ENCODE measurements at regions not wholly inside any gene's neighbourhood (a gene's known extent, or its start where the extent isn't known, plus 50 kb on each side); places are given as distances from the start of the nearest gene placed in this dataset.

GRCh38 chr4:35772291-35772690 lies 472.0 kb downstream of the ARAP2 start:
- no peak for TF ChIP-seq CTCF (IDR thresholded peaks at IDR 0.05; ENCODE audit: low read depth, low read length)
- no peak for DNase-seq (ENCODE audit: extremely low read depth, low read depth)

DNA sequence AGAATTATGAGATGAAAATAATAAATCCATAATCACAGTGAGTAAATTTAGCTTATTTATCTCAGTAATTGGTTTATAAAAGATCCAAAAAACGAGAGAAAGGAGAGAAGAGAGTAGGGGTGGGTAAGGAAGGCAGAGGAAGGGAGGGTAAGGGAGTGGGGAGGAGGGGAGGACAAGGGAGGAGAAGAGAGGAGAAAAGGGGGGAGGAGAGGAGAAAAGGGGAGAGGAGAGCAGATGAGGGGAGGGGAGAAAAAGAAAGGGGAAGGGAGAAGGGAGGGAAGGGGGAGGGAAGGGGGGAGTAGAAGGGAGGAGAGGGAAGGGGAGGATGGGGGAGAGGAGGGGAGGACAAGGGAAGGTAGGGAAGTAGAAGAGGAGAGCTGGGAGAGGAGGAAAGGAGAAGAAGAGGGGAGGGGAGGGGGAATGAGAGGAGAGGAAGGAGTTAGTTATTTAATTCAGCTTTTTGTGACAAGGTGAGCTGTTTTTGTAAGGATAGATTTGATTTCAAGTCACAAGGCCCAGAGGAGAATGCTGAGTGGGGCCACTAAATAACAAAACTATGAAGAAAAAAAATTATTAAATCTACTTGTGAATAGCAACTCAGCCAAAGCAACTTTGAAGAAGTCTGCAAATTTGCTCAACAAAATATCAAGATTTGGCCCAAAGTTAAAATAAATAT lies 454.3 kb downstream of the ARAP2 start:
- no peak for DNase-seq (ENCODE audit: extremely low read depth, low read depth)
- no peak for TF ChIP-seq CTCF (IDR thresholded peaks at IDR 0.05; ENCODE audit: low read depth, low read length)

- no peak for DNase-seq (ENCODE audit: extremely low read depth, low read depth)
- TF ChIP-seq CTCF (IDR thresholded peaks at IDR 0.05; ENCODE audit: low read depth, low read length): no peak
Observed at GRCh38 chr4:35793045-35793722, 451.1 kb downstream of the ARAP2 start.

DNA sequence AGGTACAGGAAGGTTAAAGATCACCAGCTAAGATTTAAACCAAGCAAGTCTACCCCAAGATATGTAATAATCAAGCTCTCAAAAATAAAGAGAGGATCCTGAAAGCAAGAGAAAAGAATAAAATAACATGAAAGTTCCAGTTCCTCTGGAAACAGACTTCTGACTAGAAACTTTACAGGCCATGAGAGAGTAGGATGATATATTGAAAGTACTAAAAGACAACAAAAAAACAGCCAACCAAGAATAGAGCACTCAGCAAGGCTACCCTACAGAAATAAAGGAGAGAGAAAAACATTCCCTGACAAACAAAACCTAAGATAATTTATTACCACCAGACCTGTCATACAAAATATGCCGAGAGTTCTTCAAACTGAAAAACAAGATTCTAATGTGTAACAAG lies 450.5 kb downstream of the ARAP2 start:
- TF ChIP-seq CTCF (IDR thresholded peaks at IDR 0.05; ENCODE audit: low read depth, low read length): no peak
- DNase-seq (ENCODE audit: extremely low read depth, low read depth): no peak

GRCh38 chr4:35800669-35801068 lies 443.6 kb downstream of the ARAP2 start:
- no peak for DNase-seq (ENCODE audit: extremely low read depth, low read depth)
- no peak for TF ChIP-seq CTCF (IDR thresholded peaks at IDR 0.05; ENCODE audit: low read depth, low read length)

DNA sequence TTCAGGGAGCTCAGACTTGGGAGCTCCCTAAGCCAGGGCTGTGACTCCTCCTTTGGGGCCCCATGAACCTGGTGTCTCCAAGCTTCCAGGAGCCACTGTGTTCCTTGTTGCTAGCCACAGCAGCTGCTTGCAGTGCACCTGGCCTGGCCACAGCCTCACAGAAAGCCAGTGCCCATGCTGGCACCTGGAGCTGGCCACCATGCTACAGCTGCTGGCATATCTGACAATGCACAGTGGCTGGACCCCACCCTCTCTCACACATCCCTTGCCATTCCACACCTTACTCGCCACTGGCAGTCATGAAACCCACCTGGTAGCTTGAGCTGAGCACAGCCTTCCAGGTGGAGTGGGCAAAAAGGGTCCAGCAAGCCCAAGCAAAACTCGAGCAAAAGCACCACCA lies 441.7 kb downstream of the ARAP2 start:
- TF ChIP-seq CTCF (IDR thresholded peaks at IDR 0.05; ENCODE audit: low read depth, low read length): no peak
- no peak for DNase-seq (ENCODE audit: extremely low read depth, low read depth)

DNA sequence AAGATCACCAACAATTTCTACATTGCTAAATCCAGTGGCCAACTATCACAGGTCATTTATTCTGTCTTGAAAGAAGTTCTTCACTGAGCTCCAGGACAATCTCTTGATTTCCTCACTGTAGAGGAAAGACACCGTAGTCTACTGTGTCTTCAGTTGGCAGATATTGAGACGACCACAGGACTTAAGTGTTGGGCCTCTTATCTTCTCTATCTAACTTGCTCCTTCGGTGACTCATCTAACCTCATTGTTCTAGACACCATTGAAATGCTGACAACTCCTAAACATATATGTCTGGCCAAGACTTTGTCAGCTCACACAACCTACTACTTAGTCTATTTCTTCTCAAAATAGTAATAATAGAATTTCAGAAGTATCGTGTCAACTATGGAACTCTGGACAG lies 425.8 kb downstream of the ARAP2 start:
- DNase-seq (ENCODE audit: extremely low read depth, low read depth): no peak
- no peak for TF ChIP-seq CTCF (IDR thresholded peaks at IDR 0.05; ENCODE audit: low read depth, low read length)
